ENCODE measurements at regions not wholly inside any gene's neighbourhood (a gene's known extent, or its start where the extent isn't known, plus 50 kb on each side); places are given as distances from the start of the nearest gene placed in this dataset.
"Not testable (repeated sequence)": the region's sequence is repeated elsewhere in the genome, so short reads cannot be mapped to it uniquely, and the experiment has no call there.

- not testable (repeated sequence) for H3K23ac ChIP-seq (ENCODE audit: insufficient read length, low read depth, low read length); H3K18ac ChIP-seq (ENCODE audit: insufficient read length, low read depth, low read length); H2AK5ac ChIP-seq (ENCODE audit: insufficient read length, low read length); H3K56ac ChIP-seq (ENCODE audit: insufficient read length, low read depth, low read length); H2BK20ac ChIP-seq (ENCODE audit: low read depth, low read length, poor library complexity, severe bottlenecking); H3K23me2 ChIP-seq (ENCODE audit: insufficient read length, low read depth, low read length, poor library complexity, severe bottlenecking); H4K8ac ChIP-seq (replicated peaks; ENCODE audit: insufficient read length, low read depth, low read length); H3K9ac ChIP-seq (ENCODE audit: extremely low read depth, insufficient read length, low read length); H3K27ac ChIP-seq (ENCODE audit: insufficient read length, low read depth, low read length); H3K4me3 Mint-ChIP-seq; H2BK120ac ChIP-seq (ENCODE audit: low read depth, low read length, poor library complexity, severe bottlenecking); H3K27me3 Mint-ChIP-seq (ENCODE audit: low read depth); H2BK12ac ChIP-seq (ENCODE audit: insufficient read length, low read depth, low read length); H4K5ac ChIP-seq (ENCODE audit: insufficient read length, low read depth, low read length); H3K4me1 ChIP-seq (ENCODE audit: insufficient read depth, low read length); H2BK15ac ChIP-seq (ENCODE audit: low read depth, low read length); H3K9me3 ChIP-seq (ENCODE audit: control insufficient read depth, low read depth, low read length); H3K79me1 ChIP-seq (ENCODE audit: insufficient read depth, low read depth, low read length, poor library complexity, severe bottlenecking); H3K14ac ChIP-seq (ENCODE audit: insufficient read depth, low read length); H4K20me1 ChIP-seq (ENCODE audit: control insufficient read depth, insufficient read depth, insufficient read length); H3K79me2 ChIP-seq (ENCODE audit: insufficient read depth, low read length); H3K27me3 ChIP-seq (ENCODE audit: insufficient read depth, low read length); H2BK5ac ChIP-seq (ENCODE audit: insufficient read length, low read length); H3K4ac ChIP-seq (ENCODE audit: low read depth, low read length); H3K4me2 ChIP-seq (ENCODE audit: insufficient read depth, insufficient read length, low read length); H2AFZ ChIP-seq (ENCODE audit: low read length); H3K27ac Mint-ChIP-seq; DNase-seq; H3T11ph ChIP-seq (ENCODE audit: low read length); H4K91ac ChIP-seq (ENCODE audit: insufficient read length, low read depth, low read length)
- Mint-ChIP-seq H3K36me3 (ENCODE audit: insufficient read depth in 1 of 3, low read depth in 3 of 3) (peaks cover 12 to 23% (median 14%) of the 10 kb centered on the region in 3 experiments; a peak in 6 of 7 replicates), H3K4me1 (peaks cover 11 to 23% of the 10 kb centered on the region in 2 experiments), H3K9me3 (peaks cover 24 to 27% of the 10 kb centered on the region in 2 experiments)
- no CpG with 5 or more reads among the region's 6 CpGs for WGBS (ENCODE audit: extremely low coverage, insufficient read length, low lambda C conversion rate)
These were observed 60.8 kb upstream of the BMP2K start for GRCh38 chr4:78715372-78715771.

- not testable (repeated sequence) for H3K27ac ChIP-seq (ENCODE audit: insufficient read length, low read depth, low read length); H3K4me3 Mint-ChIP-seq; H4K20me1 ChIP-seq (ENCODE audit: control insufficient read depth, insufficient read depth, insufficient read length); H2BK120ac ChIP-seq (ENCODE audit: low read depth, low read length, poor library complexity, severe bottlenecking); H2BK20ac ChIP-seq (ENCODE audit: low read depth, low read length, poor library complexity, severe bottlenecking); H2BK15ac ChIP-seq (ENCODE audit: low read depth, low read length); H4K91ac ChIP-seq (ENCODE audit: insufficient read length, low read depth, low read length); H2BK5ac ChIP-seq (ENCODE audit: insufficient read length, low read length); H3K9me3 ChIP-seq (ENCODE audit: control insufficient read depth, low read depth, low read length); H3K4ac ChIP-seq (ENCODE audit: low read depth, low read length); H3K4me2 ChIP-seq (ENCODE audit: insufficient read depth, insufficient read length, low read length); H3K79me2 ChIP-seq (ENCODE audit: insufficient read depth, low read length); H3T11ph ChIP-seq (ENCODE audit: low read length); H3K56ac ChIP-seq (ENCODE audit: insufficient read length, low read depth, low read length); H4K5ac ChIP-seq (ENCODE audit: insufficient read length, low read depth, low read length); H3K14ac ChIP-seq (ENCODE audit: insufficient read depth, low read length); DNase-seq; H2BK12ac ChIP-seq (ENCODE audit: insufficient read length, low read depth, low read length); H3K23ac ChIP-seq (ENCODE audit: insufficient read length, low read depth, low read length); H3K23me2 ChIP-seq (ENCODE audit: insufficient read length, low read depth, low read length, poor library complexity, severe bottlenecking); H3K18ac ChIP-seq (ENCODE audit: insufficient read length, low read depth, low read length); H3K27me3 ChIP-seq (ENCODE audit: insufficient read depth, low read length); H3K9ac ChIP-seq (ENCODE audit: extremely low read depth, insufficient read length, low read length); H2AK5ac ChIP-seq (ENCODE audit: insufficient read length, low read length); H4K8ac ChIP-seq (replicated peaks; ENCODE audit: insufficient read length, low read depth, low read length); H3K79me1 ChIP-seq (ENCODE audit: insufficient read depth, low read depth, low read length, poor library complexity, severe bottlenecking); H2AFZ ChIP-seq (ENCODE audit: low read length)
- no CpG with 5 or more reads among the region's 8 CpGs for WGBS (ENCODE audit: extremely low coverage, insufficient read length, low lambda C conversion rate)
- Mint-ChIP-seq H3K27ac (peak overlapping the region in 1 of 3 experiments; percentile 66; a peak in 1 of 7 replicates), H3K9me3 (peaks cover 19 to 22% of the 10 kb centered on the region in 2 experiments), H3K36me3 (ENCODE audit: insufficient read depth in 1 of 3, low read depth in 3 of 3) (peaks cover 10 to 23% (median 12%) of the 10 kb centered on the region in 3 experiments; a peak in 6 of 7 replicates), H3K4me1 (peaks cover 35 to 46% of the 10 kb centered on the region in 2 experiments), H3K27me3 (ENCODE audit: low read depth) (peaks cover 10% of the 10 kb centered on the region)
- H3K4me1 ChIP-seq (ENCODE audit: insufficient read depth, low read length) = peaks cover 10% of the 10 kb centered on the region; the same call in 1 of the 2 replicates
These were observed 58.4 kb upstream of the BMP2K start for GRCh38 chr4:78717712-78718111.
